HCT116 (cell line): ENCODE measurements at regions not wholly inside any gene's neighbourhood (a gene's known extent, or its start where the extent isn't known, plus 50 kb on each side); places are given as distances from the start of the nearest gene placed in this dataset.

Source experiments
- ATAC-seq: fragments of 200-7000 bp; cut with Tn5 transposase; 2 replicates; pipeline ENCODE4 v1.9.1; 2020; ENCODE audit warnings: mild to moderate bottlenecking, moderate library complexity
- BruUV-seq: library from RNA; stranded (reverse); fragments of 400-500 nt; replicated peaks from 2 replicates; lab custom pipeline; 2021; lab: Mats Ljungman, UMichigan
- CTCF ChIA-PET: fragments of 300-600 bp; sonication (Branson Sonifier 250); formaldehyde crosslinking; loops from one replicate; lab custom pipeline; 2021; ENCODE audit warnings: antibody characterized with exemption; lab: Charles Lee
- POLR2A ChIA-PET: fragments of 300-600, 350-600 bp; sonication (Branson Sonifier 250); formaldehyde crosslinking; loops from one replicate; lab custom pipeline; 2021; ENCODE audit warnings: antibody characterized with exemption; lab: Charles Lee
- RAD21 ChIA-PET, 2 experiments: fragments of 300-600 bp; sonication (Branson Sonifier 250); formaldehyde crosslinking; loops; one replicate each; lab custom pipeline; 2023; ENCODE audit warnings: low total read pairs in 2 of 2; ENCODE audit not compliant: uncharacterized antibody in 2 of 2, unreplicated experiment in 2 of 2, low non-redundant PET in 1 of 2; lab: Charles Lee
- DNase-seq: peaks from one replicate; pipeline ENCODE4 v3.0.0-alpha.2; 2010; ENCODE audit warnings: low read depth, low spot score
- H2AFZ ChIP-seq: fragments of 200-600 bp; shearing (Covaris generic), sonication (generic); 2 replicates; pipeline ENCODE4 v1.6.1; 2017; ENCODE audit warnings: low read depth, mixed run types, mixed read lengths, antibody characterized with exemption, low read length; ENCODE audit not compliant: poor library complexity, severe bottlenecking
- H3K27ac ChIP-seq: 2 replicates; pipeline ENCODE4 v1.5.1; 2012; ENCODE audit warnings: low read depth, low read length
- H3K27me3 ChIP-seq: fragments of 200-600 bp; sonication (generic); 2 replicates; pipeline ENCODE4 v1.6.1; 2016; ENCODE audit warnings: mixed run types, low read length, mixed read lengths; ENCODE audit not compliant: insufficient read depth
- H3K36me3 ChIP-seq, 2 experiments: fragments of 200-500 bp in 1 of 2; fragments of 200-600 bp in 1 of 2; sonication (Bioruptor generic) in 1 of 2; sonication (generic) in 1 of 2; 2 replicates each; pipeline versions ENCODE4 v1.5.1 to v1.6.1; 2014 to 2016; ENCODE audit warnings: low read length in 2 of 2, inconsistent platforms in 1 of 2, mixed read lengths in 1 of 2, mixed run types in 1 of 2; ENCODE audit not compliant: insufficient read depth in 2 of 2, control insufficient read depth in 1 of 2
- H3K4me1 ChIP-seq, 2 experiments: fragments of 200-600 bp in 1 of 2; sonication (generic) in 1 of 2; 2 replicates each; pipeline versions ENCODE4 v1.5.1 to v1.6.1; 2012 to 2017; ENCODE audit warnings: low read length in 2 of 2, inconsistent platforms in 1 of 2, mild to moderate bottlenecking in 1 of 2, mixed read lengths in 1 of 2, mixed run types in 1 of 2, moderate library complexity in 1 of 2; ENCODE audit not compliant: insufficient read depth in 2 of 2, control insufficient read depth in 1 of 2
- H3K4me2 ChIP-seq: fragments of 200-600 bp; sonication (generic); 2 replicates; pipeline ENCODE4 v1.6.1; 2017; ENCODE audit warnings: mixed run types, low read length, mixed read lengths
- H3K4me3 ChIP-seq, 2 experiments: fragments of 200-600 bp in 1 of 2; sonication (generic) in 1 of 2; replicated peaks in 1 of 2; 2 replicates each; pipeline ENCODE4 v1.5.1; 2011 to 2016; ENCODE audit warnings: low read length in 2 of 2, control low read depth in 1 of 2, low read depth in 1 of 2, mild to moderate bottlenecking in 1 of 2, mixed read lengths in 1 of 2, mixed run types in 1 of 2
- H3K79me2 ChIP-seq: fragments of 200-600 bp; sonication (generic); 2 replicates; pipeline ENCODE4 v1.6.1; 2017; ENCODE audit warnings: mild to moderate bottlenecking, mixed run types, low read length, moderate library complexity, mixed read lengths; ENCODE audit not compliant: insufficient read depth
- H3K9ac ChIP-seq: fragments of 200-600 bp; sonication (generic); 2 replicates; pipeline ENCODE4 v1.6.1; 2016; ENCODE audit warnings: low read length, mixed read lengths
- H3K9me2 ChIP-seq: fragments of 200-600 bp; sonication (generic), shearing (Covaris generic); 2 replicates; pipeline ENCODE4 v1.6.1; 2017; ENCODE audit warnings: mixed run types, mild to moderate bottlenecking, moderate library complexity; ENCODE audit not compliant: insufficient read depth
- H3K9me3 ChIP-seq, 2 experiments: fragments of 200-500 bp in 1 of 2; fragments of 200-600 bp in 1 of 2; sonication (Bioruptor generic) in 1 of 2; sonication (generic) in 1 of 2; 2 replicates each; pipeline ENCODE4 v1.6.1; 2014 to 2017; ENCODE audit warnings: low read length in 2 of 2, mixed read lengths in 2 of 2, inconsistent platforms in 1 of 2, low read depth in 1 of 2, mild to moderate bottlenecking in 1 of 2, mixed run types in 1 of 2, moderate library complexity in 1 of 2; ENCODE audit not compliant: control insufficient read depth in 1 of 2, insufficient read depth in 1 of 2
- H4K20me1 ChIP-seq: fragments of 200-600 bp; sonication (generic), shearing (Covaris generic); 2 replicates; pipeline ENCODE4 v1.6.1; 2017; ENCODE audit warnings: mixed run types, mild to moderate bottlenecking, moderate library complexity; ENCODE audit not compliant: insufficient read depth
- CBX3 ChIP-seq: IDR thresholded peaks from 2 replicates; pipeline ENCODE4 v1.6.1; 2012; ENCODE audit warnings: low read depth
- CEBPB ChIP-seq: IDR thresholded peaks from 2 replicates; pipeline ENCODE4 v1.6.1; 2012; ENCODE audit warnings: low read depth
- EGR1 ChIP-seq: IDR thresholded peaks from 2 replicates; pipeline ENCODE4 v1.6.1; 2012; ENCODE audit warnings: low read depth
- ELF1 ChIP-seq: IDR thresholded peaks from 2 replicates; pipeline ENCODE4 v1.6.1; 2012; ENCODE audit warnings: low read depth, borderline replicate concordance
- EZH2 ChIP-seq: fragments of 200-600 bp; sonication (generic); IDR thresholded peaks from 2 replicates; pipeline ENCODE4 v1.6.1; 2017; ENCODE audit warnings: antibody characterized with exemption, mixed run types
- EZH2phosphoT487 ChIP-seq: fragments of 200-600 bp; IDR thresholded peaks from 2 replicates; pipeline ENCODE4 v1.6.1; 2018; ENCODE audit warnings: antibody characterized with exemption, borderline replicate concordance
- FOSL1 ChIP-seq: IDR thresholded peaks from 2 replicates; pipeline ENCODE4 v1.6.1; 2012; ENCODE audit warnings: low read depth
- JUND ChIP-seq: IDR thresholded peaks from 2 replicates; pipeline ENCODE4 v1.6.1; 2012
- POLR2A ChIP-seq: IDR thresholded peaks from 2 replicates; pipeline ENCODE4 v1.7.0; 2011; ENCODE audit warnings: borderline replicate concordance; ENCODE audit not compliant: insufficient read depth, insufficient read length; ENCODE audit errors: extremely low read depth
- RAD21 ChIP-seq: IDR thresholded peaks from 2 replicates; pipeline ENCODE4 v1.6.1; 2012; ENCODE audit warnings: low read depth, mild to moderate bottlenecking
- SIN3A ChIP-seq: IDR thresholded peaks from 2 replicates; pipeline ENCODE4 v1.6.1; 2012; ENCODE audit warnings: low read depth
- SP1 ChIP-seq: IDR thresholded peaks from 2 replicates; pipeline ENCODE4 v1.6.1; 2012; ENCODE audit warnings: low read depth
- TCF7L2 ChIP-seq: IDR thresholded peaks from 2 replicates; pipeline ENCODE4 v1.7.0; 2011; ENCODE audit warnings: borderline replicate concordance, inconsistent platforms; ENCODE audit not compliant: insufficient read depth, insufficient read length; ENCODE audit errors: extremely low read depth
- ZFX ChIP-seq: fragments of 450-650 bp; IDR thresholded peaks from 2 replicates; pipeline ENCODE4 v1.6.1; 2017
- intact Hi-C: fragments of 100-400 bp; cut with micrococcal nuclease; formaldehyde crosslinking; loops from 2 replicates; pipeline ENCODE4 v1.10.0; 2022
- TF ChIP-seq, protein P1 (sequence below): IDR thresholded peaks from 2 replicates; pipeline ENCODE4 v1.6.1; 2012; ENCODE audit warnings: low read depth
- TF ChIP-seq, protein P2 (sequence below), 3 experiments: fragments of 200-600 bp in 1 of 3; sonication (generic) in 1 of 3; IDR thresholded peaks in 2 of 3; conservative IDR thresholded peaks in 1 of 3; 2 replicates each; pipeline ENCODE4 v1.5.1; 2012 to 2017; ENCODE audit warnings: low read depth in 2 of 3, low read length in 2 of 3, antibody characterized with exemption in 1 of 3, borderline replicate concordance in 1 of 3, control low read depth in 1 of 3, mild to moderate bottlenecking in 1 of 3, mixed read lengths in 1 of 3, mixed run types in 1 of 3, moderate library complexity in 1 of 3; ENCODE audit not compliant: insufficient read depth in 1 of 3
- TF ChIP-seq, protein P3 (sequence below): IDR thresholded peaks from 2 replicates; pipeline ENCODE4 v1.6.1; 2012
- TF ChIP-seq, protein P4 (sequence below): IDR thresholded peaks from 2 replicates; pipeline ENCODE4 v1.6.1; 2011; ENCODE audit warnings: mild to moderate bottlenecking, low read length, moderate library complexity; ENCODE audit not compliant: insufficient replicate concordance; ENCODE audit errors: extremely low read depth

DNA sequence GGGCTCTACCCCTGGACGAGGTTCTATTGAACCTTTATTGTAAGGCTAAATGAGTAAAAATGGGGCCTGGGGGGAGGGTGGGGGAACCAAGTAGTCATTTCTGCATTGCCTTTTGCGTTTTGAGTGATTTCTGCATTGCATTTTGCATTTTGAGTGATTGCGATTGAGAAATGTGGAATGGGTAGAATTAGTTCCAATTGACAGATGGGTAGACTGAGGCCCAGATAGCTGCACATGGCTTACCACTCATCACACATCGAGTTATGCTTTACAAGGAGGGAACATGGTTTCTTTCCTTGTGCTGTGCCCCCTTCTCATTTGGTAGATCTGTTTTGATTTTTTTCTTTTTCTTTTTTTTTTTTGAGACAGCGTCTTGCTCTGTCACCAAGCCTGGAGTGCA is 858.7 kb downstream of the TYW1 start:
- no peak for ATAC-seq

More for the DNA sequence above, 858.7 kb downstream of the TYW1 start:
- Histone ChIP-seq H3K27ac (no peak overlapping the region), H2AFZ (no peak overlapping the region), H3K4me3 (no peak overlapping the region), H3K9ac (no peak overlapping the region), H3K4me1 (no peaks in the 10 kb centered on the region), H3K79me2 (no peaks in the 10 kb centered on the region), H3K4me2 (no peak overlapping the region), H3K27me3 (no peaks in the 10 kb centered on the region), H3K9me3 (peaks cover 0 to 11% of the 10 kb centered on the region in 2 experiments; a peak in 2 of 4 replicates), H3K9me2 (no peaks in the 10 kb centered on the region), H3K36me3 (no peaks in the 10 kb centered on the region), H4K20me1 (no peaks in the 10 kb centered on the region)
- POLR2A ChIA-PET = no interaction called here
- no peak for DNase-seq
- intact Hi-C loops = no loop called here
- TF ChIP-seq, protein P1, sequence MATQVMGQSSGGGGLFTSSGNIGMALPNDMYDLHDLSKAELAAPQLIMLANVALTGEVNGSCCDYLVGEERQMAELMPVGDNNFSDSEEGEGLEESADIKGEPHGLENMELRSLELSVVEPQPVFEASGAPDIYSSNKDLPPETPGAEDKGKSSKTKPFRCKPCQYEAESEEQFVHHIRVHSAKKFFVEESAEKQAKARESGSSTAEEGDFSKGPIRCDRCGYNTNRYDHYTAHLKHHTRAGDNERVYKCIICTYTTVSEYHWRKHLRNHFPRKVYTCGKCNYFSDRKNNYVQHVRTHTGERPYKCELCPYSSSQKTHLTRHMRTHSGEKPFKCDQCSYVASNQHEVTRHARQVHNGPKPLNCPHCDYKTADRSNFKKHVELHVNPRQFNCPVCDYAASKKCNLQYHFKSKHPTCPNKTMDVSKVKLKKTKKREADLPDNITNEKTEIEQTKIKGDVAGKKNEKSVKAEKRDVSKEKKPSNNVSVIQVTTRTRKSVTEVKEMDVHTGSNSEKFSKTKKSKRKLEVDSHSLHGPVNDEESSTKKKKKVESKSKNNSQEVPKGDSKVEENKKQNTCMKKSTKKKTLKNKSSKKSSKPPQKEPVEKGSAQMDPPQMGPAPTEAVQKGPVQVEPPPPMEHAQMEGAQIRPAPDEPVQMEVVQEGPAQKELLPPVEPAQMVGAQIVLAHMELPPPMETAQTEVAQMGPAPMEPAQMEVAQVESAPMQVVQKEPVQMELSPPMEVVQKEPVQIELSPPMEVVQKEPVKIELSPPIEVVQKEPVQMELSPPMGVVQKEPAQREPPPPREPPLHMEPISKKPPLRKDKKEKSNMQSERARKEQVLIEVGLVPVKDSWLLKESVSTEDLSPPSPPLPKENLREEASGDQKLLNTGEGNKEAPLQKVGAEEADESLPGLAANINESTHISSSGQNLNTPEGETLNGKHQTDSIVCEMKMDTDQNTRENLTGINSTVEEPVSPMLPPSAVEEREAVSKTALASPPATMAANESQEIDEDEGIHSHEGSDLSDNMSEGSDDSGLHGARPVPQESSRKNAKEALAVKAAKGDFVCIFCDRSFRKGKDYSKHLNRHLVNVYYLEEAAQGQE = no peak
- TF ChIP-seq POLR2A = no peak
- no peak for TF ChIP-seq CBX3
- TF ChIP-seq, protein P2, sequence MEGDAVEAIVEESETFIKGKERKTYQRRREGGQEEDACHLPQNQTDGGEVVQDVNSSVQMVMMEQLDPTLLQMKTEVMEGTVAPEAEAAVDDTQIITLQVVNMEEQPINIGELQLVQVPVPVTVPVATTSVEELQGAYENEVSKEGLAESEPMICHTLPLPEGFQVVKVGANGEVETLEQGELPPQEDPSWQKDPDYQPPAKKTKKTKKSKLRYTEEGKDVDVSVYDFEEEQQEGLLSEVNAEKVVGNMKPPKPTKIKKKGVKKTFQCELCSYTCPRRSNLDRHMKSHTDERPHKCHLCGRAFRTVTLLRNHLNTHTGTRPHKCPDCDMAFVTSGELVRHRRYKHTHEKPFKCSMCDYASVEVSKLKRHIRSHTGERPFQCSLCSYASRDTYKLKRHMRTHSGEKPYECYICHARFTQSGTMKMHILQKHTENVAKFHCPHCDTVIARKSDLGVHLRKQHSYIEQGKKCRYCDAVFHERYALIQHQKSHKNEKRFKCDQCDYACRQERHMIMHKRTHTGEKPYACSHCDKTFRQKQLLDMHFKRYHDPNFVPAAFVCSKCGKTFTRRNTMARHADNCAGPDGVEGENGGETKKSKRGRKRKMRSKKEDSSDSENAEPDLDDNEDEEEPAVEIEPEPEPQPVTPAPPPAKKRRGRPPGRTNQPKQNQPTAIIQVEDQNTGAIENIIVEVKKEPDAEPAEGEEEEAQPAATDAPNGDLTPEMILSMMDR (IDR thresholded peaks at IDR 0.05 in 2 of 3, conservative IDR thresholded peaks at IDR 0.05 in 1 of 3; ENCODE audit: borderline replicate concordance in 1 of 3, insufficient read depth in 1 of 3, low read depth in 2 of 3, low read length in 2 of 3) = no peak
- no peak for TF ChIP-seq SP1
- TF ChIP-seq TCF7L2 = no peak
- TF ChIP-seq CEBPB = no peak
- TF ChIP-seq JUND = no peak
- no peak for TF ChIP-seq EZH2
- TF ChIP-seq ELF1 = no peak
- TF ChIP-seq FOSL1 = no peak
- TF ChIP-seq EGR1 = no peak
- no peak for TF ChIP-seq SIN3A
- TF ChIP-seq, protein P3, sequence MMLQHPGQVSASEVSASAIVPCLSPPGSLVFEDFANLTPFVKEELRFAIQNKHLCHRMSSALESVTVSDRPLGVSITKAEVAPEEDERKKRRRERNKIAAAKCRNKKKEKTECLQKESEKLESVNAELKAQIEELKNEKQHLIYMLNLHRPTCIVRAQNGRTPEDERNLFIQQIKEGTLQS = no peak
- no peak for TF ChIP-seq EZH2phosphoT487
- no peak for TF ChIP-seq RAD21
- TF ChIP-seq ZFX = no peak
- TF ChIP-seq, protein P4, sequence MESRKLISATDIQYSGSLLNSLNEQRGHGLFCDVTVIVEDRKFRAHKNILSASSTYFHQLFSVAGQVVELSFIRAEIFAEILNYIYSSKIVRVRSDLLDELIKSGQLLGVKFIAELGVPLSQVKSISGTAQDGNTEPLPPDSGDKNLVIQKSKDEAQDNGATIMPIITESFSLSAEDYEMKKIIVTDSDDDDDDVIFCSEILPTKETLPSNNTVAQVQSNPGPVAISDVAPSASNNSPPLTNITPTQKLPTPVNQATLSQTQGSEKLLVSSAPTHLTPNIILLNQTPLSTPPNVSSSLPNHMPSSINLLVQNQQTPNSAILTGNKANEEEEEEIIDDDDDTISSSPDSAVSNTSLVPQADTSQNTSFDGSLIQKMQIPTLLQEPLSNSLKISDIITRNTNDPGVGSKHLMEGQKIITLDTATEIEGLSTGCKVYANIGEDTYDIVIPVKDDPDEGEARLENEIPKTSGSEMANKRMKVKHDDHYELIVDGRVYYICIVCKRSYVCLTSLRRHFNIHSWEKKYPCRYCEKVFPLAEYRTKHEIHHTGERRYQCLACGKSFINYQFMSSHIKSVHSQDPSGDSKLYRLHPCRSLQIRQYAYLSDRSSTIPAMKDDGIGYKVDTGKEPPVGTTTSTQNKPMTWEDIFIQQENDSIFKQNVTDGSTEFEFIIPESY = no peak
- CTCF ChIA-PET = no interaction called here
- no TSS peak for BruUV-seq
- RAD21 ChIA-PET = interaction anchor here in 1 of 2 experiments (0.6 kb wide), 1 partner anchor 223 kb away, joined by 3 read pairs; no protein-coding TSS in a partner anchor
